Globus pallidus (tissue), 1 donor: ENCODE measurements at regions not wholly inside any gene's neighbourhood (a gene's known extent, or its start where the extent isn't known, plus 50 kb on each side); places are given as distances from the start of the nearest gene placed in this dataset.

Experiments
- DNase-seq: peaks from one replicate; pipeline ENCODE4 v3.0.0-alpha.2; 2015; ENCODE audit warnings: low spot score

- no peak for DNase-seq
These were observed 56.9 kb downstream of the SLITRK6 start for GRCh38 chr13:85742355-85742754.

DNA sequence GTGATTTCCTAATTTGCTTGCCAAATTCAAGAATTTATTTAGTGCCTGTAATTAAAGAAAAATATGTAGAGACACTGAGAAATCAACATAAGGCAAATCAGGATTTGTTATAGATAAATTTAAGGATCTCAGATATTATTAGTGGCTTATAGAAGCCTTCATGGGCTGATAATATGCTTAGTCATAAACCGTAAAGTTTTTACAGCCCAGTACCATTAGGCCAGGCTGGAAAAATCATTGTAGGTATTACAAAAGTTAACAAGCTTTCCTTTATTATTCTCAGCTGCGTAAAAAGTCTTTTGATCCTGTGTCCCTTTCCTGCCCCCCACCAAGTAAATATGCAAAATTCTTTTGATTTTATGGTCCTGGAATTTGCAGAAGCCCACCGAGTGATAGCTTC, 58.2 kb downstream of the SLITRK6 start:
- no peak for DNase-seq

GRCh38 chr13:85738696-85739320, 60.4 kb downstream of the SLITRK6 start:
- DNase-seq, result no peak

DNA sequence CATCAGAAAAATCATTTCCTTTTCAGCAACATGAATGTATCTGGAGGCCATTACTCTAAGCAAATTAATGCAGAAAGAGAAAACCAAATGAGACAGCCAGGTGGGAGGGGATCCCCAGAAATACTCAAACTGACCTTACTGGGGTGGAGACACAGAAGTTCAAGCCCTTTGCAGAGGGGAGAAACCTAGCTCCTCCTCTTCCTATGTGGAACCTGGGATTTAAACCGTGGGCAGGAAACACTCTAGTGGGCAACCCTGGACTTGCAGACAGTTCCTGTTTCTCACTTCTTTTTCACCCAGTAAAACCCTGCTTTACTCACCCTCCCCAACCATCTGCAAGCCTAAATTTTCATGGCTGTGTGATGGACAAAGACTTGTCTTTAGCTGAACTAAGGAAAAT, 61.3 kb downstream of the SLITRK6 start:
- DNase-seq, result no peak

DNA sequence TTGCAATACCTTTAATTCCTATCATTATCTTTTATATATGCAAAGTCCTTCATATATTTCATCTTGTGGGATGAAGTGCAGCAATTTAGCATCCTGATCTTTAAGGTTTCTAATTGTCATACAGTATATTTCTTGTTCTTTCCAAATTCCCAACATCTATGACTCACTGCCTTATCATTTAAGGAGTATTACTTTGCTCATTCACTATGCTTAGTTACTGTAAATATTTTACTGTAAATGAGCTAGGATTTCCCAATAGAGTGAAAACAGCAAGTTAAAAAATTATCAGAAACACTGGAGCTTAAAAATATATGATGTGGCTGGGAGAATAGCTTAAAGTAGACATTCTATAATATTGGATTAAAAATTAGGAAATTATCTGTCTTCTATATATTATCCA, 69.9 kb downstream of the SLITRK6 start:
- no peak for DNase-seq

GRCh38 chr13:85728811-85729210, 70.4 kb downstream of the SLITRK6 start:
- DNase-seq, result no peak

- no peak for DNase-seq
These were observed 73.8 kb downstream of the SLITRK6 start for GRCh38 chr13:85725433-85725832.

GRCh38 chr13:85724546-85725432, 74.4 kb downstream of the SLITRK6 start:
- no peak for DNase-seq

- no peak for DNase-seq
These were observed 79.5 kb downstream of the SLITRK6 start for GRCh38 chr13:85719749-85720148.

DNA sequence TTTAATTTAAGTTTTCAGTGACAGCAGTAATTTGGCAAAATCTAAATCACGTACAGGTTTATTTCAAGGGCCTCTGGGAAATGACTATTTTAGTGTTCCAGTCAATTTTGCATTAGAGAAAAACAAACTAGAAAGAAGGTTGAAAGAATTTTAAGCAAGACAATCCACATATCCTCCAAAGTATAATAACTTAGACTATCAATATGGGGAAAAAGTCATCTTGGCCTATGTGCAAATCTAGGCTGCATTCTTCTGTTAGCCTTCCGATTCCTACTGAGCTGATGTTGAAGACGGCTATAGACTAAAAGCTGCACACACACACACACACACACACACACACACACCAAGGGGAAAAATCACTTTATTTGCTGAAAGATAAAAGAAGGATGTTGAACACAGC, 81.3 kb downstream of the SLITRK6 start:
- DNase-seq, result no peak

- DNase-seq, result no peak
These were observed 88.7 kb downstream of the SLITRK6 start for GRCh38 chr13:85710545-85710944.

DNA sequence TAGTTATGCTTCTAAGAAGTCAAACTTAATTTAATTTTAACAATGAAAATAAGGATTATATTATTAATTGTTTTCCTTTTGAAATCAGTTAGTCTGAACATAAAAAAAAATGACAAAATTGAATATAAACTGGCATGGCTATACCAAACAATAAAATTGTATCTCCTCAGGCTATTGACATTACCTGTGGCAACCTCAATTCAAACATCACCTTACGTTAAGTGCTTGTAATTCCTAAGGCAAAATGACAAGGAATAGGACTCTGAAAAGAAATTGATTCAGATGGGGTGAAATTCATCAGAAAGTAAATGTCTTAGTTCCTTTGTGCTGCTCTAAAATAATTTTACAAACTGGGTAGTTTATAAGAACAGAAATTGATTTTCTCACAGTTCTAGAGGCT, 89.5 kb downstream of the SLITRK6 start:
- no peak for DNase-seq

GRCh38 chr13:85709072-85709471, 90.1 kb downstream of the SLITRK6 start:
- DNase-seq, result no peak

GRCh38 chr13:85700906-85701305, 98.3 kb downstream of the SLITRK6 start:
- DNase-seq, result no peak

DNA sequence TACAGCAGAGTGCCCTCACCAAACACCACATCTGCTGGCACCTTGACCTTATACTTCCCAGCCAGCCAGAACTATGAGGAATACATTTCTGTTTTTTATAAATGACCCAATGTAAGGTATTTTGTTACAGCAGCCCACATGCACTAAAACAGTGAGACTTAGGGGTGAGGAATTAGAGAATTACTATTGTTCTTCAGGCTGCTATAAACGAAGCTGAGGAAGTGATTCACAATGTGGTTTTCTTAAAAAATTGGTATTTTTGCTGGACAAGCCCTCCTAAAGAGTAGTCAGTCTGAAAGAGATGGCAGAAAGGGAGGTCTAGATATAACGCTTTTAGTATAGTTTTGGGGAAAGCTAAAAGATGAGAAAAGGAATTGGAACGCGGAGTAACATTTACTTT, 101.0 kb downstream of the SLITRK6 start:
- DNase-seq, result no peak

DNA sequence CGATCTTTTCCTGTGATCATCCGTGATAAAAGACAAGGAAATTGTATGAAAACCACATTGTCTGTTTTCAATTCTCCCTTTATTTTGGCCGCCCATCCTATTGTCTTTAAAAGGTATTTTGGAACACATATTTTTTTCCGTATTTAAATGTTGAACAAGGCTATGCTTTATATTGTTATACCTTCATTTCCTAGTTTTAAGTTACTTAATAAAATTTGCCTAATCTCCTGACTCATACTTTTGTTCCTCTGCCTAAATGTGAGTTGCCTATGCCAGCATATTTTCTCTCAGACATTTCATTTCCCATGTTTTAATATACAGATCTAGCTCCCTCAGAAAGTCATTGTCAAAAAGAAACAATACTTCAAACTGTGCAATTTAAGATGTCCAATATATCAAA, 104.2 kb downstream of the SLITRK6 start:
- DNase-seq, result no peak

DNA sequence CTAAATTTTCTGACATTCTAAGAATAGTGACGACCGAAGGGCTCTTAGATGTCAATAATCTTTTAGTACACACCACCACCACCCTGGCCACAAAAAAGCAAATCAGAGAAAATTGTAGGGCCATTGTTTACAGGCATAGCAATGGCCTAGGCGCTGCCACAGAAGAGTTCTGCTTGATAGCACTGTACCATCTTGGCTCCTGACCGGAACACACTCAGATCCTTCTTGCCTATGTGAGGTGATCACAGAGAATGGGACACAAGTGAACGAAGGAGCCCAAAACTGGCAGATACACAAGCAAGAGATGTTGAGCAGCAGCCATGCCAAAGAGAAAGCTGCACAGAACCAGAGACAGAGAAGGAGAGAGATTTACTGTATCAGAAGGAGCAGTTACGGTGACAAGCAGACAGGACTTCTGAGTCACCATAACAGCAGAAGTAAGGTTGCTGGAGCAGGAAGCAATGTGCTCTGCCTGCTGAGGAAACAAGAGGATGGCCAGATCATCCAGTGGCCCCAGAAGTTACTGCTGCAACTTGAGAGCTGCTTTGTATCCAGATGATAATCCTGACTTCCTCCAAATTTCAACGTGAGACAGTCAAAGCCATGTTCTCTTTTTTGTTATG, 105.2 kb downstream of the SLITRK6 start:
- DNase-seq, result no peak

DNA sequence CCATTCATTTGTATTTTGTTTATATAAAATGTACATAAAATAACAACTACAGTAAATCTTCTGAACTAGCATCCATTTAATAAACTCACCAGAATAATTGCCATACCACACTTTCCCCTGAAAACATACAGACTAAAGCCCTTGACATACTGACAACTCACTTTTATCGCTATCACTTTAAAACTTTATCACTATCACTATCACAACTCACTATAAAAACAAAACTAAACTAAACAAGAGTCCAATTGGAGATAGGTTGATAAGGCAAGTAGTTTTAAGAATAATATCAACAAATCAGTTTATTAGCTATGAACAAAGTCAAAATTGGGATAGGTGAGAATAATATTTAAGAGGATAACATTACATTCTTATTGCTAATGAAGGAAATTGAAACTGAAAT, 108.9 kb downstream of the SLITRK6 start:
- DNase-seq, result no peak

- no peak for DNase-seq
These were observed 113.8 kb downstream of the SLITRK6 start for GRCh38 chr13:85685436-85685835.

- DNase-seq, result no peak
These were observed 123.9 kb downstream of the SLITRK6 start for GRCh38 chr13:85675151-85675907.

GRCh38 chr13:85671336-85671735, 127.9 kb downstream of the SLITRK6 start:
- DNase-seq, result no peak

GRCh38 chr13:85666356-85666755, 132.9 kb downstream of the SLITRK6 start:
- DNase-seq, result no peak
